CD4-positive, alpha-beta T cell (primary cell): ENCODE measurements at regions not wholly inside any gene's neighbourhood (a gene's known extent, or its start where the extent isn't known, plus 50 kb on each side); places are given as distances from the start of the nearest gene placed in this dataset.

Experiments used
- ATAC-seq: fragments of 200-7000 bp; cut with Tn5 transposase; one replicate; pipeline ENCODE4 v1.10.0; 2022; ENCODE audit warnings: mild to moderate bottlenecking; ENCODE audit not compliant: poor library complexity
- CTCF ChIA-PET: fragments of 350-600 bp; sonication (Branson Sonifier 250); formaldehyde crosslinking; loops from one replicate; lab custom pipeline; 2021; ENCODE audit warnings: antibody characterized with exemption, inconsistent platforms; lab: Charles Lee
- POLR2A ChIA-PET: fragments of 350-600 bp; sonication (Branson Sonifier 250); formaldehyde crosslinking; loops from one replicate; lab custom pipeline; 2021; ENCODE audit warnings: antibody characterized with exemption, inconsistent platforms; lab: Charles Lee
- DNase-seq, 14 experiments: peaks; one replicate each; pipeline ENCODE4 v3.0.0-alpha.2; 2013 to 2020; ENCODE audit warnings: mixed read lengths in 2 of 14
- H3K27ac ChIP-seq, 2 donors: one replicate each; pipeline versions ENCODE4 v1.5.1 to v1.7.0; 2013; ENCODE audit warnings: low read length in 2 of 2, low read depth in 1 of 2, mild to moderate bottlenecking in 1 of 2
- H3K27me3 ChIP-seq, 2 experiments: 1 replicate in 1 of 2; 2 replicates in 1 of 2; pipeline versions ENCODE4 v1.6.1 to v1.7.0; 2013; ENCODE audit warnings: low read length in 2 of 2, control low read depth in 1 of 2, mild to moderate bottlenecking in 1 of 2, moderate library complexity in 1 of 2; ENCODE audit not compliant: insufficient read depth in 2 of 2, control insufficient read depth in 1 of 2
- H3K36me3 ChIP-seq: one replicate; pipeline ENCODE4 v1.6.1; 2013; ENCODE audit warnings: low read length, control low read depth; ENCODE audit not compliant: insufficient read depth
- H3K4me1 ChIP-seq: one replicate; pipeline ENCODE4 v1.6.1; 2013; ENCODE audit warnings: low read length, control low read depth; ENCODE audit not compliant: insufficient read depth
- H3K4me3 ChIP-seq: one replicate; pipeline ENCODE4 v1.5.1; 2013; ENCODE audit warnings: mild to moderate bottlenecking, low read length, moderate library complexity
- H3K9me3 ChIP-seq, 2 experiments: 1 replicate in 1 of 2; 2 replicates in 1 of 2; pipeline versions ENCODE4 v1.6.1 to v1.7.0; 2013; ENCODE audit warnings: low read length in 2 of 2, mild to moderate bottlenecking in 2 of 2, control low read depth in 1 of 2, moderate library complexity in 1 of 2; ENCODE audit not compliant: control insufficient read depth in 1 of 2, insufficient read depth in 1 of 2
- H3K27ac Mint-ChIP-seq: one replicate; pipeline ENCODE4 v1.8.0; 2020; ENCODE audit warnings: mixed read lengths
- H3K27me3 Mint-ChIP-seq: one replicate; pipeline ENCODE4 v1.8.0; 2021; ENCODE audit warnings: mixed read lengths
- H3K36me3 Mint-ChIP-seq: one replicate; pipeline ENCODE4 v1.8.0; 2021; ENCODE audit warnings: low read depth, mixed read lengths
- H3K4me1 Mint-ChIP-seq: one replicate; pipeline ENCODE4 v1.8.0; 2021; ENCODE audit warnings: low read depth, mixed read lengths
- H3K4me3 Mint-ChIP-seq: one replicate; pipeline ENCODE4 v1.8.0; 2020; ENCODE audit warnings: mild to moderate bottlenecking, mixed read lengths
- H3K9me3 Mint-ChIP-seq: one replicate; pipeline ENCODE4 v1.8.0; 2020; ENCODE audit warnings: mixed read lengths
- CTCF ChIP-seq: fragments of 200-600 bp; IDR thresholded peaks from one replicate; pipeline ENCODE4 v1.8.0; 2022; ENCODE audit warnings: antibody characterized with exemption, mild to moderate bottlenecking
- intact Hi-C, 2 experiments: fragments of 100-400 bp; cut with DNase I in 1 of 2; cut with micrococcal nuclease in 1 of 2; formaldehyde crosslinking; loops; one replicate each; pipeline versions ENCODE4 v1.15.1 to v1.9.0; 2023 to 2025; cut with DNase I, micrococcal nuclease

DNA sequence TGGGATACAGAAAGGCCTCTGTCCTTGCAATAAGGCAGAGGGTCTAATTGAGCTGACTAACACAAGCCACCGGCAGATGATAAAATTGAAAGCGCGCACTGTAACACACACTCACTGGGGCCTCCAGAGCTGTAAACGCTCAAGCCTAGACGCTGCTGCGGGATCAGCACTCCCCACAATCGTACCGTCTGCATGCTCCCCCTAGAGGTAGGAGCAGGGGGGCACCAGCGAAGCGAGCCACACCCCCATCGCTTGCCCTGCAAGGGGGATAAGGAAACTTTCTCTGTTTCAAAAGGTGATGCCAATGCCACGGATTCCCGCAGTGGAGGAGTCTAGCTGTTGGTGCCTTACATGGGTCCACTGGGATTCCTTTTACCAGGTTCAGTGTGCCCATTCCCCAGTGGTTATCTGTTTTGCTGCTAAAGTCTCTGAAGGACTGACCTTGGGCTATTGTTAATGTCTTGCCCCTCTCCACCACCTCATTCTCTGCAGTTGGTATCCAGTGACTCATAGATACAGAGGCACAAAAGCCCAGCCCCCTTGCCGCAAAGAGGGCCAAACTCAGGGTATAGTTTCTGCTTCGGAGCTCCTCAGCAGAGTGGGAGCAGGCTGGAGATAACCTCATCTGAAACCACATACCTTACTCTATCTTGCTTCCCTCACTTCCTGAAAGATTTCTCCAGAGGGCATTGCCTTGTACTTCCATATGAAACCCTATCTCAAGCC, 139.3 kb upstream of the KBTBD8 start:
- ChIA-PET POLR2A (no interaction called here), CTCF (no interaction called here)
- Mint-ChIP-seq H3K9me3 (no peaks in the 10 kb centered on the region), H3K27ac (no peak overlapping the region), H3K27me3 (no peaks in the 10 kb centered on the region), H3K4me3 (no peak overlapping the region), H3K4me1 (no peaks in the 10 kb centered on the region), H3K36me3 (no peaks in the 10 kb centered on the region)
- Histone ChIP-seq H3K9me3 (peaks cover 0 to 7% of the 10 kb centered on the region in 2 experiments), H3K36me3 (no peaks in the 10 kb centered on the region), H3K27me3 (peaks cover 0 to 3% of the 10 kb centered on the region in 2 experiments), H3K4me1 (no peaks in the 10 kb centered on the region), H3K4me3 (no peak overlapping the region), H3K27ac (no peak overlapping the region)
- no peak for DNase-seq
- TF ChIP-seq CTCF, result no peak
- intact Hi-C loops, result no loop called here
- ATAC-seq, result no peak

- no peak for ATAC-seq
- H3K36me3 Mint-ChIP-seq, result no peaks in the 10 kb centered on the region
- peaks cover 0 to 3% of the 10 kb centered on the region in 2 experiments for H3K27me3 ChIP-seq
- H3K4me3 ChIP-seq, result no peak overlapping the region
- no peak for TF ChIP-seq CTCF
- POLR2A ChIA-PET, result interaction anchor here (0.6 kb wide), 1 partner anchor 635 kb away, joined by 4 read pairs; no protein-coding TSS in a partner anchor
- H3K9me3 Mint-ChIP-seq, result no peaks in the 10 kb centered on the region
- H3K4me3 Mint-ChIP-seq, result no peak overlapping the region
- no peaks in the 10 kb centered on the region for H3K4me1 Mint-ChIP-seq
- H3K27me3 Mint-ChIP-seq, result no peaks in the 10 kb centered on the region
- H3K27ac ChIP-seq, result no peak overlapping the region
- H3K9me3 ChIP-seq, result peaks cover 0 to 3% of the 10 kb centered on the region in 2 experiments
- H3K4me1 ChIP-seq, result no peaks in the 10 kb centered on the region
- intact Hi-C loops, result no loop called here
- H3K36me3 ChIP-seq, result no peaks in the 10 kb centered on the region
- DNase-seq, result no peak
- CTCF ChIA-PET, result no interaction called here
- H3K27ac Mint-ChIP-seq, result no peak overlapping the region
Observed at GRCh38 chr3:66860771-66861170, 137.3 kb upstream of the KBTBD8 start.

DNA sequence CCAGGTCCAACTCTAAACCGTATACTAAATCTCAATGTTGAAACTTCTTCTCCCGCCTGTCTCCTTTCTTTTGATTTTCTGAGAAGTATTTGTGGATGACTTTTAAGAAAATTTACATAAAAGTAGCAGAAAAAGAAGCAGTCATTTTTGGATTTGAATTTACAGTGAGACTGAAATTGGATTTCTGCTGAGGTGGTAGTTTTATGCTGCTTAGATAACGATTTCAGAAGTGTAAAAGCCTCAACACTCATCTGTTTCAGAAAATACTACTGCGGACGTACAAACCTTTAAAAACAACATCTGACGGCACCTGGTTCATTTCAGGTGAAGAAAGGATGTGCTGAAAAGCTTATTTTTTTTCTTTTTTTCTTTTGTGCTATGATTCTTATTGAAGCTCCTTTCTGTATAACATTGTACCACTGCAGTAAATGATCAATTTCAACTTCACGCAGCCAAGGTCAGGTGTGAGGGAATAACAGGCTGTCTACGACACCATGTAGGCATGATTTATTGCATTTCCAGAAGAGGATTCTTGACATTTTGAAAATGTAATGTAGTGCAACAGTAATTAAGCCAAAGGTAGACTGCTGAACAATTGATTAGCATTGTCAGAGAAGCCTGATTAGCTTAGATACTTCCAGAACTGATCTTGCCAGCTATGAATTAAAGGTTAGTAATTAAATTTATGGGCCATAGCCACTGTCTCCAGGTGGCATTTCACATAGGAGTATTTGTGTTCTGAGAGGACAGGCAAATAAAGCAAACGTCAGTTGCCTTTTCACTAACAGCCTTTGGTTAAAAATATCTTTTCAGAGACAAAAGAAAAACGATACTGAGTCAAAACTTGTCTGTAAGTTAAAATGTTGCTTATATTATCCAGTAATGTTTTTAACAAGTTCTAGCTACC, 134.6 kb upstream of the KBTBD8 start:
- Histone ChIP-seq H3K4me1 (no peaks in the 10 kb centered on the region), H3K27me3 (peaks cover 0 to 9% of the 10 kb centered on the region in 2 experiments), H3K4me3 (no peak overlapping the region), H3K27ac (no peak overlapping the region), H3K36me3 (no peaks in the 10 kb centered on the region), H3K9me3 (peaks cover 0 to 3% of the 10 kb centered on the region in 2 experiments)
- no peak for DNase-seq
- Mint-ChIP-seq H3K36me3 (no peaks in the 10 kb centered on the region), H3K27ac (no peak overlapping the region), H3K4me1 (no peaks in the 10 kb centered on the region), H3K27me3 (peaks cover 3% of the 10 kb centered on the region), H3K9me3 (no peaks in the 10 kb centered on the region), H3K4me3 (no peak overlapping the region)
- no peak for ATAC-seq
- ChIA-PET CTCF (no interaction called here), POLR2A (no interaction called here)
- no peak for TF ChIP-seq CTCF
- intact Hi-C loops, result no loop called here
